ENCODE measurements at regions not wholly inside any gene's neighbourhood (a gene's known extent, or its start where the extent isn't known, plus 50 kb on each side); places are given as distances from the start of the nearest gene placed in this dataset.

DNA sequence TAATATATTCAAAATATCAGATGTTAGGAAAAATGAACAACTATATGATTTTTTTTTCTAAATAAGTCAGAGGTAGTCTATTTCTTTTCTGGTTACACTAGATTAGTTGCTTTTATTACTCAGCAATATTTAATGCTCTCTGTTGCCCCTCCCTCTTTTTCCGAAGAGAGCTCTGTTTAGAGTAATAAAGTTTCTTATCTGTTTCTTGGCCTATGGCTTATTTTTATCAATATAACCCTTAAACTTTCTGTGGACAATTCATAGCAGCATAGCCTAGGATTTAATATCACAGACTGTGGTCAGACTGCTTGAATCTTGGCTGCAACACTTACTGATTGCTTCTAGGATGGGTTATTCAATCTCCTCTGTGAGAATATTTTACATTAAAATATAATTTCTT, 2315.4 kb upstream of the AGA start:
- no peaks in the 10 kb centered on the region for H3K36me3 ChIP-seq (ENCODE audit: low read depth, missing control alignments)
- H3K27me3 ChIP-seq, result no peaks in the 10 kb centered on the region
- H3K9me3 ChIP-seq, result no peaks in the 10 kb centered on the region
- TF ChIP-seq POLR2A (IDR thresholded peaks at IDR 0.05), result no peak
- TF ChIP-seq, protein P1, sequence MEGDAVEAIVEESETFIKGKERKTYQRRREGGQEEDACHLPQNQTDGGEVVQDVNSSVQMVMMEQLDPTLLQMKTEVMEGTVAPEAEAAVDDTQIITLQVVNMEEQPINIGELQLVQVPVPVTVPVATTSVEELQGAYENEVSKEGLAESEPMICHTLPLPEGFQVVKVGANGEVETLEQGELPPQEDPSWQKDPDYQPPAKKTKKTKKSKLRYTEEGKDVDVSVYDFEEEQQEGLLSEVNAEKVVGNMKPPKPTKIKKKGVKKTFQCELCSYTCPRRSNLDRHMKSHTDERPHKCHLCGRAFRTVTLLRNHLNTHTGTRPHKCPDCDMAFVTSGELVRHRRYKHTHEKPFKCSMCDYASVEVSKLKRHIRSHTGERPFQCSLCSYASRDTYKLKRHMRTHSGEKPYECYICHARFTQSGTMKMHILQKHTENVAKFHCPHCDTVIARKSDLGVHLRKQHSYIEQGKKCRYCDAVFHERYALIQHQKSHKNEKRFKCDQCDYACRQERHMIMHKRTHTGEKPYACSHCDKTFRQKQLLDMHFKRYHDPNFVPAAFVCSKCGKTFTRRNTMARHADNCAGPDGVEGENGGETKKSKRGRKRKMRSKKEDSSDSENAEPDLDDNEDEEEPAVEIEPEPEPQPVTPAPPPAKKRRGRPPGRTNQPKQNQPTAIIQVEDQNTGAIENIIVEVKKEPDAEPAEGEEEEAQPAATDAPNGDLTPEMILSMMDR (IDR thresholded peaks at IDR 0.05), result no peak
- intact Hi-C loops (cut with DNase I; ENCODE audit: low total_unique reads), result no loop called here
- H3K4me3 ChIP-seq, result no peak overlapping the region
- DNase-seq, result no peak
- no peak overlapping the region for H3K27ac ChIP-seq
- no peaks in the 10 kb centered on the region for H3K4me1 ChIP-seq
- 60 to 63% methylated on average over 1 of the region's 1 CpG for WGBS, 2 donors

DNA sequence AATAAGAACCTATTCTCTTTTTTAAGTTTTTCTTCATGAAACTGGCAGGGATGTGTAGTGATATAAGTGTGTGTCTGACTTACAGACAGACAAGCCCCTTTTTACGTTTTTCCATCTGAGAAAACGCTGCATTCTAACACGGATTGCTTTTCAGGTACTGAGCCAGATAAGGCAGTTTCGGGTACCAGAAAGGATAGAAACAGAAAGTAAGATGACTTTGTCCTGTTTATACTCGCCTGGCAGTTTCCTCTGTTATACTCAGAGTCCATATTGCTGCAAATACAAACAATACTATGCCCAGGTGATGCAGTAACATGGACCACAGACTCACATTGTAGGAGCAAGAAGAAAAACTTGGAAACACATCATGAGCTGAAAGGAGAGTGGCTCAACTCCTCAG, 2320.6 kb upstream of the AGA start:
- intact Hi-C loops (cut with DNase I; ENCODE audit: low total_unique reads), result no loop called here
- Histone ChIP-seq H3K4me3 (no peak overlapping the region), H3K4me1 (no peaks in the 10 kb centered on the region), H3K9me3 (no peaks in the 10 kb centered on the region), H3K36me3 (ENCODE audit: low read depth, missing control alignments) (no peaks in the 10 kb centered on the region), H3K27me3 (no peaks in the 10 kb centered on the region), H3K27ac (no peak overlapping the region)
- no peak for DNase-seq
- 86 to 89% methylated on average over 5 of the region's 5 CpGs for WGBS, 2 donors
- TF ChIP-seq, protein P1 (IDR thresholded peaks at IDR 0.05), result no peak
- no peak for TF ChIP-seq POLR2A (IDR thresholded peaks at IDR 0.05)

GRCh38 chr4:179766938-179767337, 2324.7 kb upstream of the AGA start:
- Histone ChIP-seq H3K27me3 (no peaks in the 10 kb centered on the region), H3K4me3 (no peak overlapping the region), H3K27ac (no peak overlapping the region), H3K9me3 (no peaks in the 10 kb centered on the region), H3K36me3 (ENCODE audit: low read depth, missing control alignments) (no peaks in the 10 kb centered on the region), H3K4me1 (no peaks in the 10 kb centered on the region)
- intact Hi-C loops (cut with DNase I; ENCODE audit: low total_unique reads), result no loop called here
- TF ChIP-seq POLR2A (IDR thresholded peaks at IDR 0.05), result no peak
- TF ChIP-seq, protein P1 (IDR thresholded peaks at IDR 0.05), result no peak
- DNase-seq, result no peak
- WGBS, 2 donors, result 84 to 90% methylated on average over 4 of the region's 4 CpGs

DNA sequence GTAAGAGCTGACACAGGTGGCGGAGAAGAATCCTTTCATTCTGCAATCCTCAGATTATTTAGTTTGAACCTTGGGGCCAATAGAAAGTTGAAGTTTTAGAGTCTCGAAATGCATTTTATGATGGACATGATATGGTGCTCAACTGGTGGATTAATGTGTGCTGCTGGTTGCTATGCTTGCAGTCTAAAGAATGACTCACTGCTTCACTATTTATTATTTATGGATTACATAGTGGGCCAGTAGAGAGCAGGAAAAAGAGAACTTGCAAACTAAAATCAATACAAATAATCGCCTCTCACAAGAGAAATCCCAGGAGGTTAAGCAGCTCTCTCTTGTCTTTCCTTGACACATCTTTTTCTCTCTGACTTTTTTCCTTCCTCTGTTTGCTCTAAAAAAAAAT, 2326.8 kb upstream of the AGA start:
- Histone ChIP-seq H3K36me3 (ENCODE audit: low read depth, missing control alignments) (no peaks in the 10 kb centered on the region), H3K4me1 (no peaks in the 10 kb centered on the region), H3K27me3 (no peaks in the 10 kb centered on the region), H3K27ac (no peak overlapping the region), H3K4me3 (no peak overlapping the region), H3K9me3 (no peaks in the 10 kb centered on the region)
- TF ChIP-seq, protein P1 (IDR thresholded peaks at IDR 0.05), result no peak
- no peak for TF ChIP-seq POLR2A (IDR thresholded peaks at IDR 0.05)
- intact Hi-C loops (cut with DNase I; ENCODE audit: low total_unique reads), result no loop called here
- WGBS, 2 donors, result 89 to 94% methylated on average over 3 of the region's 3 CpGs
- DNase-seq, result no peak

- no peak overlapping the region for H3K4me3 ChIP-seq
- 68 to 73% methylated on average over 5 of the region's 5 CpGs for WGBS, 2 donors
- DNase-seq, result no peak
- no peaks in the 10 kb centered on the region for H3K36me3 ChIP-seq (ENCODE audit: low read depth, missing control alignments)
- no peak overlapping the region for H3K27ac ChIP-seq
- no peaks in the 10 kb centered on the region for H3K4me1 ChIP-seq
- no peaks in the 10 kb centered on the region for H3K9me3 ChIP-seq
- no peaks in the 10 kb centered on the region for H3K27me3 ChIP-seq
- intact Hi-C loops (cut with DNase I; ENCODE audit: low total_unique reads), result no loop called here
- TF ChIP-seq POLR2A (IDR thresholded peaks at IDR 0.05), result no peak
- TF ChIP-seq, protein P1 (IDR thresholded peaks at IDR 0.05), result no peak
Measured at GRCh38 chr4:179797738-179798137, 2355.5 kb upstream of the AGA start.
